ENCODE measurements at regions not wholly inside any gene's neighbourhood (a gene's known extent, or its start where the extent isn't known, plus 50 kb on each side); places are given as distances from the start of the nearest gene placed in this dataset.

- TF ChIP-seq, protein P1, sequence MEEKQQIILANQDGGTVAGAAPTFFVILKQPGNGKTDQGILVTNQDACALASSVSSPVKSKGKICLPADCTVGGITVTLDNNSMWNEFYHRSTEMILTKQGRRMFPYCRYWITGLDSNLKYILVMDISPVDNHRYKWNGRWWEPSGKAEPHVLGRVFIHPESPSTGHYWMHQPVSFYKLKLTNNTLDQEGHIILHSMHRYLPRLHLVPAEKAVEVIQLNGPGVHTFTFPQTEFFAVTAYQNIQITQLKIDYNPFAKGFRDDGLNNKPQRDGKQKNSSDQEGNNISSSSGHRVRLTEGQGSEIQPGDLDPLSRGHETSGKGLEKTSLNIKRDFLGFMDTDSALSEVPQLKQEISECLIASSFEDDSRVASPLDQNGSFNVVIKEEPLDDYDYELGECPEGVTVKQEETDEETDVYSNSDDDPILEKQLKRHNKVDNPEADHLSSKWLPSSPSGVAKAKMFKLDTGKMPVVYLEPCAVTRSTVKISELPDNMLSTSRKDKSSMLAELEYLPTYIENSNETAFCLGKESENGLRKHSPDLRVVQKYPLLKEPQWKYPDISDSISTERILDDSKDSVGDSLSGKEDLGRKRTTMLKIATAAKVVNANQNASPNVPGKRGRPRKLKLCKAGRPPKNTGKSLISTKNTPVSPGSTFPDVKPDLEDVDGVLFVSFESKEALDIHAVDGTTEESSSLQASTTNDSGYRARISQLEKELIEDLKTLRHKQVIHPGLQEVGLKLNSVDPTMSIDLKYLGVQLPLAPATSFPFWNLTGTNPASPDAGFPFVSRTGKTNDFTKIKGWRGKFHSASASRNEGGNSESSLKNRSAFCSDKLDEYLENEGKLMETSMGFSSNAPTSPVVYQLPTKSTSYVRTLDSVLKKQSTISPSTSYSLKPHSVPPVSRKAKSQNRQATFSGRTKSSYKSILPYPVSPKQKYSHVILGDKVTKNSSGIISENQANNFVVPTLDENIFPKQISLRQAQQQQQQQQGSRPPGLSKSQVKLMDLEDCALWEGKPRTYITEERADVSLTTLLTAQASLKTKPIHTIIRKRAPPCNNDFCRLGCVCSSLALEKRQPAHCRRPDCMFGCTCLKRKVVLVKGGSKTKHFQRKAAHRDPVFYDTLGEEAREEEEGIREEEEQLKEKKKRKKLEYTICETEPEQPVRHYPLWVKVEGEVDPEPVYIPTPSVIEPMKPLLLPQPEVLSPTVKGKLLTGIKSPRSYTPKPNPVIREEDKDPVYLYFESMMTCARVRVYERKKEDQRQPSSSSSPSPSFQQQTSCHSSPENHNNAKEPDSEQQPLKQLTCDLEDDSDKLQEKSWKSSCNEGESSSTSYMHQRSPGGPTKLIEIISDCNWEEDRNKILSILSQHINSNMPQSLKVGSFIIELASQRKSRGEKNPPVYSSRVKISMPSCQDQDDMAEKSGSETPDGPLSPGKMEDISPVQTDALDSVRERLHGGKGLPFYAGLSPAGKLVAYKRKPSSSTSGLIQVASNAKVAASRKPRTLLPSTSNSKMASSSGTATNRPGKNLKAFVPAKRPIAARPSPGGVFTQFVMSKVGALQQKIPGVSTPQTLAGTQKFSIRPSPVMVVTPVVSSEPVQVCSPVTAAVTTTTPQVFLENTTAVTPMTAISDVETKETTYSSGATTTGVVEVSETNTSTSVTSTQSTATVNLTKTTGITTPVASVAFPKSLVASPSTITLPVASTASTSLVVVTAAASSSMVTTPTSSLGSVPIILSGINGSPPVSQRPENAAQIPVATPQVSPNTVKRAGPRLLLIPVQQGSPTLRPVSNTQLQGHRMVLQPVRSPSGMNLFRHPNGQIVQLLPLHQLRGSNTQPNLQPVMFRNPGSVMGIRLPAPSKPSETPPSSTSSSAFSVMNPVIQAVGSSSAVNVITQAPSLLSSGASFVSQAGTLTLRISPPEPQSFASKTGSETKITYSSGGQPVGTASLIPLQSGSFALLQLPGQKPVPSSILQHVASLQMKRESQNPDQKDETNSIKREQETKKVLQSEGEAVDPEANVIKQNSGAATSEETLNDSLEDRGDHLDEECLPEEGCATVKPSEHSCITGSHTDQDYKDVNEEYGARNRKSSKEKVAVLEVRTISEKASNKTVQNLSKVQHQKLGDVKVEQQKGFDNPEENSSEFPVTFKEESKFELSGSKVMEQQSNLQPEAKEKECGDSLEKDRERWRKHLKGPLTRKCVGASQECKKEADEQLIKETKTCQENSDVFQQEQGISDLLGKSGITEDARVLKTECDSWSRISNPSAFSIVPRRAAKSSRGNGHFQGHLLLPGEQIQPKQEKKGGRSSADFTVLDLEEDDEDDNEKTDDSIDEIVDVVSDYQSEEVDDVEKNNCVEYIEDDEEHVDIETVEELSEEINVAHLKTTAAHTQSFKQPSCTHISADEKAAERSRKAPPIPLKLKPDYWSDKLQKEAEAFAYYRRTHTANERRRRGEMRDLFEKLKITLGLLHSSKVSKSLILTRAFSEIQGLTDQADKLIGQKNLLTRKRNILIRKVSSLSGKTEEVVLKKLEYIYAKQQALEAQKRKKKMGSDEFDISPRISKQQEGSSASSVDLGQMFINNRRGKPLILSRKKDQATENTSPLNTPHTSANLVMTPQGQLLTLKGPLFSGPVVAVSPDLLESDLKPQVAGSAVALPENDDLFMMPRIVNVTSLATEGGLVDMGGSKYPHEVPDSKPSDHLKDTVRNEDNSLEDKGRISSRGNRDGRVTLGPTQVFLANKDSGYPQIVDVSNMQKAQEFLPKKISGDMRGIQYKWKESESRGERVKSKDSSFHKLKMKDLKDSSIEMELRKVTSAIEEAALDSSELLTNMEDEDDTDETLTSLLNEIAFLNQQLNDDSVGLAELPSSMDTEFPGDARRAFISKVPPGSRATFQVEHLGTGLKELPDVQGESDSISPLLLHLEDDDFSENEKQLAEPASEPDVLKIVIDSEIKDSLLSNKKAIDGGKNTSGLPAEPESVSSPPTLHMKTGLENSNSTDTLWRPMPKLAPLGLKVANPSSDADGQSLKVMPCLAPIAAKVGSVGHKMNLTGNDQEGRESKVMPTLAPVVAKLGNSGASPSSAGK (IDR thresholded peaks at IDR 0.05) = peak; percentile 52; the same call in 1 of the 2 replicates
- TF ChIP-seq GABPB2 (CRISPR knock-in tag; conservative IDR thresholded peaks at IDR 0.05) (no peak), ZNF707 (CRISPR knock-in tag; conservative IDR thresholded peaks at IDR 0.05) (no peak), THRAP3 (IDR thresholded peaks at IDR 0.05; ENCODE audit: borderline replicate concordance) (no peak), ZNF583 (CRISPR knock-in tag; IDR thresholded peaks at IDR 0.05) (no peak), ARID2 (IDR thresholded peaks at IDR 0.05) (no peak), PHF21A (IDR thresholded peaks at IDR 0.05; ENCODE audit: borderline replicate concordance, low read depth) (no peak), POLR2AphosphoS5 (IDR thresholded peaks at IDR 0.05; ENCODE audit: control insufficient read depth, insufficient read depth, low read depth, low read length) (peak; percentile 86), ADNP (tag; IDR thresholded peaks at IDR 0.05) (no peak), CEBPZ (IDR thresholded peaks at IDR 0.05; ENCODE audit: borderline replicate concordance, low read depth, low read length) (0 out of 2 replicates have a peak, but pooled peaks have one; percentile 44), ZNF232 (CRISPR knock-in tag; IDR thresholded peaks at IDR 0.05) (no peak), RCOR1 (IDR thresholded peaks at IDR 0.05; ENCODE audit: borderline replicate concordance in 1 of 2, low read depth in 2 of 2, low read length in 2 of 2) (no peak), ZNF764 (CRISPR knock-in tag; IDR thresholded peaks at IDR 0.05; ENCODE audit: low read depth) (no peak)
Observed at GRCh38 chr16:72664509-72665408, 383.2 kb downstream of the ZFHX3 start (continued).

Measured in K562 (cell line).